GM19043 (cell line): ENCODE measurements at regions not wholly inside any gene's neighbourhood (a gene's known extent, or its start where the extent isn't known, plus 50 kb on each side); places are given as distances from the start of the nearest gene placed in this dataset.

Source experiments
- ATAC-seq: cut with Tn5 transposase; IDR thresholded peaks from one replicate; pipeline ENCODE4 v1.9.1; 2021; ENCODE audit warnings: low read depth; ENCODE audit not compliant: unreplicated experiment

DNA sequence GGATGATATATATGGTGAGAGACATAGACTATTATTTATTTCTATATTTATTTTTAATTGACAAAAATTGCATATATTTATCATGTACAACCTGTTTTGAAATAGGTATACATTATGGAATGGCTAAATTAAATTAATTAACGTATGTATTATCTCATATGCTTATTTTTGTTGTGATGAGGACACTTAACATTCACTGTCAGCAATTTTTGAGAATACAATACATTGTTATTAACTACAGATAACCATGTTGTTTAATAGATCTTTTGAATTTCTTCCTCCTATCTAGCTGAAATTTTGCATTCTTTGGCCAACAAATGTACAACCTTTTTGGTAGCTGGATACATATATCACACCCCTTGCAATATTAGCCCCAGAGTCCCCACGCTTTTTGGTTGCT is 110.7 kb upstream of the CITED2 start:
- ATAC-seq = no peak

DNA sequence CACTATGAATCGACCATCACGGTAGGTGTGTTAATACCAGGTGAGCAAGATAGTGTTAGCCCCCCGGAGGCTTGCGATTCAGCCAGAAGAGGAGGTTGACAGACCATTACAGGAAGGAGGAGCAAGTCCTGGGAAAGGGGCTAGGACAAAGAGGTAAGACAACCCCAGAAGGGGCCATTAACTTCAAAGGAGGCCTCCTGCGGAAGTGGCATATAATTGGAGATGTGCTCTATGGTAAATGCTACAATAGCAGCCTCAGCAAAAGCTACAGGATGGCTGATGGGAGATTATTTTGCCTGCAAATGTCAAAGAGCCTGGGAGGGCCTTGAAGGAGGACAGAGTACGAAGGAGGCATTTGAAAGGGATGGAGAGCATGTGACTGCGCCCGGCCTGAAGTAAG is 108.6 kb upstream of the CITED2 start:
- ATAC-seq = no peak

DNA sequence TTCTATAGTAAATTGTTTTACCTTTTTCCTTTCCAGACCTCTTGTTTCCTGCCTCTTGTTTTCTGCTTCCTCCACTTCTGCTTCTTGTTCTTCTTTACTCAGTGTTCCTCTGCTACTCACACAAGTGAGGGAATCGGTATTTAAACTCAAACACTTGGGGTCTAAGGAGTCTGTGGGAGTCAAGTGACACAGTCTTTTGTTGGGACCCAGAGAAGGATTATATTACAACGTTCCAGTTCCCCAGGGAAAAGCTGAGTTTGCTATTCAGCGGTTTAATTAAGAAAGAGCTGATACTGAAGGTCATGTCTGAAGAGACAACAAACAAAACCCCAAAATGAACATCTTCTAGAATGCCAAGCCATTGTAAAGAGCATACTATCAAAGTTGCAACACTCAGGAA is 107.8 kb upstream of the CITED2 start:
- ATAC-seq = no peak

DNA sequence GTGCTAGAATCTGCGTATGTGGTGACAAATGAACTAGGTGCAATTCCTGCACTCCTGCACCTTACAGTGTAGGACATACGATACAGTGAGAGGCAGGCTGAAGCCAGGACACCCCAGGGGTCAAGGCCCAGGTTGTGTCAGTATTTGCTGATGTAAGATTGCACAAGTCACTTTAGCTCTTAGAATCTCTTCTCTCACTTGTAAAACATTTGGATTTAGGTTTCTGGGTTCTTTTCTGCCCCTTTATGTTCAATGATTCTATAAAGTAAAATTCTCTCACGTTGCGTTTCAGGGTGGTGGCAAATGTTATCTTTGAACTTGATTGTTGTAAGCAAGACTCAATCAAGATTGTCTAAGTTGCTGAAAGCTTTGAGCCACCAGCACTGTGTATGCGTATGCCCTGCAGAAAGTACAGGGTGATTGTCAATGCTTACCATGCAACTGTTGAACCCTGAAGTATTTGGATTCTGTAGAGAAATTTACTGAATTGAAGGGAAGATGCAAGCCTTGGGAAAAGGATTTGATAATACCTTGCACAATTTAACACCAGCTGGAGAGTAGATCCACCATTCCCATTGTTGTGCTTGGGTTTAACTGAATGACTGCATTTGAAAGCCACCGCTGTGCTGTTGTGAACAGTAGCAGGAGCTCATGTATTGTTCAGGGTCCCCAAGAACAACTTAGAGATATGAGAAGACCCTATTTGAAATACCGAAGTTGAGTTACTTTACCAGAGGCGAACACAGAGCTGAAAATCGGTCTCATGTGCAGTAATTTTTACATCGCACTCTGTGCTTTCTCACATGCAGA is 106.1 kb upstream of the CITED2 start:
- ATAC-seq = no peak

DNA sequence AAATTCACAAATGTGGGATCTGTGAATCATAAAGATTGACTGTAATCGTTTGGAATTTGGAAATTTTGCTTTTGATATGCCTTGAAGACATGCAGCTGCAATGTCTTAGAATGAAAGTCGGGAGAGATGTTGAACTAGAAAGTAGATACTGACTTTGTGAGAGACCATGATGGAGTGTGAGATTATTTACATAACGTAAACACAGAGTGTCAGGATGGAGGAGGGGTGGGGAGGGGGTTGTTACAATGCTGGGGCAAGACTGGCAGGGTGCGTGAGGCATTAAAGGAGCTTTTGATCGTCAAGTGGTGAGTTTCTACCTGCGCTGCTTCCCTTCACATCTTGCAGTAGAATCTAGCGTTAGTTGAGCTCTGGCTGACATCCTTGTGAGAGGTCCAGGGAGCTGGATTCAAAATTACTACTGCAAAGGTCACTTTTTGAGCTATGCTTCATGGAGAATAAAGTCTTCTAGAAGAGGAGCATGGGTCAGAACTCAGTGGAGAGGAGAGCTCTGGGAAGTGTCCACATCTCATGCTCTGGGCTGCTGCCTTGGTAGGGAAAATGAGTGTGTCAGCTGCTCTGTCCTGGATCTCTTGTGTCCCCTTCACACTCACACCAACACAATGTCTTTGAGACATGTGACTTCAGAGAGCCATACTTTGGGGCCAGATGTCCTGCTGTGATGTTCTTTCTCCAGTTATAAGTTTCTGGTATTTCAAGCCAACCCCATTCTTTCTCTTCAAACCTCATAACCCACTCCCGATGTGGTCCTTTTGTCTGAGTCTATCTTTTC is 105.2 kb upstream of the CITED2 start:
- ATAC-seq = no peak

DNA sequence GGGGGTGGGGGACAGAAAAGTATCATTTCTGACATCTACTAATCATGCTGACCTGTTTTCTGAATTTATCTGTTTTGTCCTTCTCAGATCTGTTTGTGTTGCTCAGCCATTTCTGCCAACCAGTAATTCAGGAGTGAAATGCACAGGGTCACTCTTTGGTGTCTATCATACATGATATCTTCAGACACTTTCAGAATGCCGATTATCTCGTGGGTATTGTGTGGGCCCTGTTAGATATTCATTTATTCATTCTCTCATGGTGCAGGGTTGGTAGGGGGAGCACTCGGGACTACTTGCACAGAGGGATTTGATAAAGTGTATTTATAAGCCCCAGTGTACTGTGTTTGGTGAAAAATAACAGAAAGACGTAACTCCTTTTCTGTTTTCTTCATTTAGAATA is 101.2 kb upstream of the CITED2 start:
- no peak for ATAC-seq

DNA sequence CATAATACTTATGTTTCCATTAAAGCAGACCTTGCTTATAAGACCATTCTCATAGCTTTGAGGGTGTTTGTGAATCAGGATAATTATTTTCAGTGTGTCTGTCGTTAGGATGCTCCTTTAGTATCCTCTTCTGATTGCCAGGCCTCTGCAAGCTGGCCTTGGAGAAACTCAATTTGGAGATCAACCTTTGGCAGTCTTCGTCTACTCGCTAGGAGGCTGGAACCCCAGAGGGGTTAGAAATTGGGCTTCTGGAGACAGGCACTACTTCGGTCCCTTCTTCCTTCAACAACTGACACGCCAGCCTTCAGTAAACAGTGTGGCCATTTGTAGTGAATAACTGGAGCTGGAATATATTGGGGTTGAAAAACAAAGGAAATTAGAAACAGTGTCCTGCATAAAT is 100.8 kb upstream of the CITED2 start:
- no peak for ATAC-seq

DNA sequence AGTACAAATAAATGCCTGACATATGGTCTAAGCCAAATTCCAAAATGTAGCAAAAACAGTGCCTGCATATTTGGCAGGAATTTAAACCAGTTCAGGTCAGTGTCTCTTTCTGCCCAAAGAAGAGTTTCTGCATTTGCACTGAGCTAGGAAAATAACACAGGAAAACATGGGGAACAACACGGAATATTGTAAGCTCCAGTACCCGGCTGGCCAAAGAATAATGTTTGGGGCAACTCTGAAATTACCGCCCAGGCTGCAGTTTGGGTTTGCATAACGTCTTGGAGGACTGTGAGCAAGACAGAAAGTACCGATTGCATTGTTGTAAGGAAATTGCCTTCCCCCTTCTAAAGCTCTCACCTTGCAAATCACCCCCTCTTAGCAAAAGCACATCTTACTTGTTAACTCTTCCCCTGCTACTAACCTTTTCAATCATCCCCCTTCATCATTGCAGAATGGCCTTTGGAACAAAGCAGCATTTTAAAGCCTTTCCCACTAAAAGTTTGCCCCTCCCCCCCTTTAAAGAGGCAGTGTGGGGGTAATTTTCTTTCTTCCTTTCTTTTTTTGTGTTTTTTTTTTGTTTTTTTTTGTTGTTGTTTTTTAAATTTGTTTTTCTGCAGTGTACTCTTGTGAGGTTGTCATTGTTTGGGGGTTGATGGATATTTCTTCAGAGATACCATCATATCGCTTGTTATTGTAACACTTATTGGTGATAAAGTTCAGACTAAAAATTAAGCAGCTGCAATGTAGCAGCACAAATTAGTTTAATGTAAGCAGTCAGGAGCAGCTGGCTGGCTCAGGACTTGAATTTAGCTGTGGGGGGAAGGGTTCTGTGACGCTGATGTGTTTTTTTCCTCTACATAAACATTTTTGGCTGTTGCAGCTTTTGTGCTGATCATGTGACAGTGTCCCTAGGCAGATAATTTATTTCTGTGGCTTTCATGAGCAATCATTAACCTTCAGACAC is 100.0 kb upstream of the CITED2 start:
- ATAC-seq = peak; percentile 52

DNA sequence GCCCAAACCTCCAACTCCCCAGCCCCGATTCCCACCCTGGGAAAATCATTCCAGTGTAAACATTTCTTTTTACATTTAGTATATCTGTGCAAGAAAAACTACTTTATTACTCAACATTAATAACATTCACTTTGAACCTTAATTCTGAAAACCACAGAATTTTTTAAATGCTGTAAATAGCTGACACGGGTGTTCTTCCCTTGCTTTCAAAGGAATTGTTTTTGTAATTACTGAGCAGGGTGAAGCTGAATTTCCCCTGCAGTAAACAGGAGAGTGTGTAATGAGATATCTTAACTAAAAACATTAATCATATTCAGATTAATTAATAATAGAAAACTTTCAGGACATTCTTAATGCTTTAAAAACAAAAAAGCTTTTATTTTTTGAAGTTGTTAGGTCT is 99.3 kb upstream of the CITED2 start:
- no peak for ATAC-seq

DNA sequence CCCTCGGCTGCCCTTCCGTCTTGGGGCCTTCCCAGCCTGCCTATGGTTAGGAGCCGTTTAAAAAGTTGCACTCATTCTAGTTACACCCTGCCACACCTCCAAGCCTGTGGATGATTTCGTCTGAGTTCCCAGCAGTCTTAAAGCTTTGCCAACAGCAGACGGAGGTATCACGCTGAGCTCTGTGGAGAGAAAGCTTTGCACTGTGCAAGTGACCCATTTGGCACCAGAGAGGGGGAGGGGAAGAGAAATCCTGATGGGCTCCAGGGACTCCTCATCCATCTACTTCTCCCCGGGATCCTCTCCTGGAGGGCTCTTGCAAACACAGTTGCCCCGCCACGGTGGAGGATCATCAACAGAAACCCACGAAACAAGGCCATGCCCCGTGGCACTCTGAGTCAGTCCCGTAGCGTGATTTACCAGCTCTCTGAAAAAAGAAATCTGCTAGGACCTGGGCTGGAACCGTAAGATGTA is 98.8 kb upstream of the CITED2 start:
- no peak for ATAC-seq

DNA sequence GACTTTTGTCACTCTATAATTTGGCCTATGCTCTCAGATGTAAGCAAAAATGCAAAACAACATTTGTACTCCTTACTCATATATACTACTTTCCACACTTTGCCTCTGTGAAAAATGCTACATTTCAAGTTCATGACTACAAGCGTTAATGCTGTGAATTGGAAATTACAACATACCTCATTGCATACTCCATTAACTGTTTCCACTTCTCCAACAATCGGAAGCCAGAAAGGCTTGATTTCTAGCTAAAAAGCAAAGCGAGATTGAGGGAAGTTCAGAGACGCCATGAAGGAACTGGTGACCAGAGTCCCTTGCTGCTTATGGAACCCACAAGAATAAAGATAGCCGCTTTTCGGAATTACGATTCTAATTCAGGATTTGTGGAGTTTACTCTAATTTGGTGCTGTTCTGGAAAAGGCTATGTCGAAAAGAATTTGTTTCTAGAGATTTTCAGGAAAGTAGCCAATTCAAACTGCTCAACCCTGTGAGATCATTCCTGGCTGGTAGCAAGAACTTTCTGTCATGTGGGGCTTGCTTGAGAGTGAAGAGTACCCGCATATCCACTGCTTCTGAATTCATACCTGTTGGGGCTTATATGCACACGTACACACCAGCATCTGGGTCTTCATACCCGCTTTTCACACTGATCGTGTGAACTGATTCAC is 98.0 kb upstream of the CITED2 start:
- no peak for ATAC-seq

DNA sequence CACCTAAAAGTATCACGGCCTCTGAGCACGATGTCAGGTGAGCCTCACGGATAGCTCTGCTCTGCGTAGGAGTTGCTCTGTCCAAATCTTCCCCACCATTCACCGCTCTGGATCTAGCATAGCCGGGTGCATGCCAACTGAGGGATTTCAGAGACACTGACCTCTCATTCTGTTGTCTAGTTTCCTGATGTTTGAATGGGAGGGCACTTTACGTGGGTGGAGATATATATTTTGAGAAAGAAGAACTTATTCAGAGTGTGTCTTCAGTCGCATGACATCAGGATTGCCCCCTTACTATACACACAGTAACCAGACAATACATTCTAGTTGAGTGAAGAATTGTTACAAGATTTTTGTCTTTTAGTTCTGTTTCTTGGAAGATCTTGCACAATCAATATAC is 96.5 kb upstream of the CITED2 start:
- ATAC-seq = no peak

DNA sequence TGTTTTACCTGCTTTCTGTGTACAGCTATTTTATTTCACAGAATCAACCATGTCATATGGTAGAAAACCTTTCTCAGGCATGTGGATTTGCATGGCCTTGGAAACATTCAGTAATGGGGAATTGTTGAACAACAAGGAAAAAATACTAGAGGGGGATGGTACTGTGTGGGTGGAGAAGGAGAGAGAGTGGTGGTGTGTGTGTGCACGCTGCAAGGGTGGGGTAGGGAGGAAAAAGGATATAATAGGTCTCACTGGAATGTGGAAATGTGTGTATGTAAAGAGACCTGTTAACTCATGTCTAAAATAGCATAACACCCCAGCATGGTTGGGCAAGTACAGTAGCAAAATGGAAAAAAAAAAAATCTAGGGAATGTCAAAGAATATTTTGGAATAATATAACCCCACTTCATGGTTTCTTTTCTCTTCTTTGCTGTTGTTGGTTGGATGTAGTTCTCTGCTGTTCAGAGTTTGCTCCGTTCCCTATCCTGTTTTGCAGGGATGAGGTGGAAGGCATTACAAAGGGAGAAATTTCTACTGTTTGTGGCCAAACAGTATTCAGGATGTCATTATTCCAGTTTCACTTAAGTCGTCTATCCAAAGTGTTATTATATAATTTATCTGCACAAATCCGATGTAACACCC is 93.9 kb upstream of the CITED2 start:
- no peak for ATAC-seq

DNA sequence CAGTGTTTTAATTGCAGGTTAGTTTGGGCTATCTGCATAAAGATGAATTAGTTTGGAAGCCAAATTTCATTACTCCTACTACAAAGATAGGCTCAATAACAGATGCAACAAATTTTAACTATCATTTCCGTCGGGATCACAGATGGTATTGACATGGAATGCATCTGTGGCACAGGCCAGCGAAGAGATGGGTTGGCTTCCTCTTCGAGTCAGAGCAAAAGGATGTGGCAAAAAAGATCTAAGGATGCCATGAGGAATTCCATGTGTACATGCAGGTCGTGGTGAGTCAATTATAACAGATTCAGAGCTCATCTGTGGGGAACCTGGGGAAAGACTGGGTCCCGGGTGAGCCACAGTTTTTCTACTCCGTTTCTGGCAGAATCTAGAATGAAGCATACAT is 83.0 kb upstream of the CITED2 start:
- ATAC-seq = no peak

DNA sequence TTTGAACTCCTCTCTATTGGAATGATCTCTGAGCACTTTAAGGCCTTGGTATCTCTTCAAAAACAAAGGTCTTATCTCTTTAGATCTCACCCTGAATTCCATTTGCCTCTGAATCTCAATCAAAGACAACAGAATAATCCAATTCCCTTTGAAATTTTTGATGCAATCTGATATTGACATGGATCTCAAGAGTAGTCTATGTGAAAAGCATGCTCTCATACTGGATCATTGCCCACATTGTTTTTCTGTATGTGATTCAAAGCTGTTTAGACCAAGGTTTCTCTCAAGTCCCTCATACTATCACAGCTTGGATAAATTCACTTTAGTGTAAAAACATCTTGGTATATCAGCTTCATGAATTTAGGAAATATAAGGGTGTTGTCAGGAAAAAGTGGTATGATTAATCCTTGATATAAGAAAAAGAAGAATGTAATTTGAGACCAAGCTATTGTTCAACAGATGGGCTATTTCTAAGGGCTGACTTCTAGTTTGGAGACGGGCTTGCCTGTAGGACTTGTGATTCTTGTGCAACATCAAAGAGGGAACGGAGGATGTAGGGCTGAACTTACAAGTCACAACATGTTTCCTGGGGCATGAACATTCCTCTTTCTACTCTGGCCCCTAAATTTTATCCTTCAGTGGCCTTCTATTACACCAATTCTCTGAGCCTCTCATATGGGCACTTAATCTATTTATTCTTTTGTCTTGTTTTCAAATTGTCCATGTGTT is 77.9 kb upstream of the CITED2 start:
- ATAC-seq = no peak

DNA sequence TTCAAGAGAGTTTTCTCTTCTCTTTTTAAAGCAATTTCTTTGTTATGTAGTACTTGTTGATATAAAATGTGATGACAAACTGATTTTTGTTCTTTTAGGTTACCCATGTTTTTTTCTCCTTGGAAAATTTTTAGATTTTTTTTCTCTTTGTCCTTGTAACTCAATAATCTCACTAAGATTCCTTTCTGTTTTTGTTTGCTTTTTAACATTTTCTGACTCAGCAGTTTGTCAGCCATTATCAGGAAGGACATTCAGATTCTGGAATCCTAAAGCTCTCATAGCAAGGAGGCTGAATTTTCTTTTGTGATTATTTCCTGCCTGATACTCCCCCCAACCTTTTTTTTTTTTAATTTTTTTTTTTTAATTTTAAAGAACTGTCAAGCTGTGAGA is 75.2 kb upstream of the CITED2 start:
- ATAC-seq = no peak

DNA sequence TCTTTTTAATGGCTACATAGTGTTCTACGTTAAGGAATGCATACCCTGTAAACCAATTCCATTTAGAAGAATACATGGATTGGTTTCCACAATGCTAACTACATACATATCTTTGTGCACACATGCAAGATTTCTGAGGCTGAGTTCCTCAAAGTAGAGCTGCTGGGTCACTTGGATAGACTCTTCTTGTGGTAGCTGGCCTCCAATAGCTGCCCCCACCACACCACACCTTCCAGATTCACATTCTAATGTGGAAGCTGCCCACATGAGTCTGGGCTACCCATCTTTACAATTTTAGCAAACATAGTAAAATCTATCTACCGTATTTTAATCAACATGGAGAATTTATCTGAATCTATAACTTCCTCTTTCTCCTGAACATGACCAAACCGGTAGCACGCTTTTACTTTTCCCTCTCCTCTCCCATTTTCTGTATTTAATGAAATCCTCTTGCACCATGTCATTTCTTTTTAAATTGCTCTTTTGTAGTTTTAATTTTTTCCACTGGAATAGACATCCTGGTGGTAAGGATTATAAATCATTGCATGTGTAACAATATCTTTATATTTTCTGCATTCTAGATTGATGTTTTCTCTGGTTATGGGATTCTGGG is 74.7 kb upstream of the CITED2 start:
- no peak for ATAC-seq

DNA sequence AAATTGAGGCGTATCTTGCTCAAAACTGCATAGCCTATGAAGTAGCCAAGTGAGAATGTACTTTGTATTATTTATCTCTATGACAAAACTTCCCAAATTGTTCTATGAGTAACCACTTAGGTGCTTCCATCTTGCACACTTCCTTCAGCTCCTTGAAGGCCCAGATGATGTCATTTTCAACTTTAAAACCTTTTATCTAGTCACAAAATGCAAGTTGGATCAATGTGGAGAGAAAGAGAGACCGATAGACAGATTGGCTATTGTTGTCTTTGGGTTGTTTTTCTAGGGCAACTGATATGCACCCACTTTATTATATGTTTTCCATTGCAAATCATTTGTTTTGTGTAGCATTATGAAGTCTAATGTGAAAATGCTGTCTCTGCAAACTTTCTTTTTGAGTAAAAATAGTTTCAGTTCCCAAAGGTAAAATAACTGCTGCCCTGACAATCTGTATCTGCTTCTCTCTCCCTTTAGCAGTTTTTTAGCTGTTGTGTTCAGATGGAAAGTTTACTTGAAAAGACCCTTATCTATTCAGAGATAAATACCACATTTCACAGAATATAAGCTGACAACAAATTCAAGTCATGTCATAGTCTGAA is 73.7 kb upstream of the CITED2 start:
- ATAC-seq = peak; percentile 86

DNA sequence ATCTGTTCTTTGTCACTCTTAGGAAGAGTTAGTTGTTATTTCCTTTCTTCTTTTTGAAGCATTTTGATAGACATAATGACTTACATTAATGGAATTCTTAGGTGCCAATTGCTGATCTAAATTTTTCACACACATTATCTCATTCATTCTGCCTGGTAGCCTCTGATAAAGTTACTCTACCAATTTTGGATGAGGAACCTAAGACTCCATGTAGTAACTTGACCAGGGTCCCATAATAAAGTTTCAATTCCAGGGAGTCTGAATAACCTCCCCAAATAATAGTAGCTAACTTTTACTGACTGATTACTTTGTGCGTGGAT is 73.2 kb upstream of the CITED2 start:
- no peak for ATAC-seq
